ENCODE measurements at regions not wholly inside any gene's neighbourhood (a gene's known extent, or its start where the extent isn't known, plus 50 kb on each side); places are given as distances from the start of the nearest gene placed in this dataset.
"Not testable (repeated sequence)": the region's sequence is repeated elsewhere in the genome, so short reads cannot be mapped to it uniquely, and the experiment has no call there.

DNA sequence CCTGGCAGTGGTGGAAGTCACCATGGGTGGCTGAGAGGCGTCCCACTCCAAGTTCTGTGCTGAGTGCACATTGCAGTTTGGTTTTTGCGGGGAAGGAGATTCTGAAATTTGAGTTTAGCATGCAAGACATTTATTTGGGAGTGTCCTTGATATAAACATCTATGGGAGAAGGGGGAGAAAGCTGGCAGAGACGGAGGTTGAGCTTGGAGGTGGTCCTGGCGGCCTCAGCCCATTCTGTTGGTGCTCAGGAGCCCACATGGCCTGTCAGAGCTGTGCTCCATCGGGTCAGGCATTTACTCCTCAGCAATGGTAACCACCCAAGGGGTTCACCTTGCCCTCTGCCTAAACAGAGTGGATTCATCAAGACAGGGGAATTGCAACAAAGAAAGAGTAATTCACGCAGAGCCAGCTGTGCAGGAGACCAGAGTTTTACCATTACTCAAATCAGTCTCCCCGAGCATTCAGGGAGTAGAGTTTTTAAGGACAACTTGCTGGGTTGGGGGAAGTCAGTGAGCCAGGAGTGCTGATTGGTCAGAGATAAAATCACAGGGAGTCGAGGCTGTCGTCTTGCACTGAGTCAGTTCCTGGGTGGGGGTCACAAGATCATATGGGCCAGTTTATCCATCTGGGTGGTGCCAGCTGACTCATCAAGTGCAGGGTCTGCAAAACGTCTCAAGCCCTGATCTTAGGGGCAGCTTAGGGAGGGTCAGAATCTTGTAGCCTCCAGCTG, 323.3 kb upstream of the TMEM132C start:
- no peak for DNase-seq (ENCODE audit: low spot score)

GRCh38 chr12:127944211-127944899, 322.6 kb upstream of the TMEM132C start:
- DNase-seq (ENCODE audit: low spot score) = no peak

- DNase-seq (ENCODE audit: low spot score) = peak; percentile 50
Measured at GRCh38 chr12:127957001-127957660, 309.8 kb upstream of the TMEM132C start.

GRCh38 chr12:127962303-127962702, 304.7 kb upstream of the TMEM132C start:
- no peak for DNase-seq (ENCODE audit: low spot score)

- DNase-seq (ENCODE audit: low spot score) = no peak
Measured at GRCh38 chr12:127963933-127964332, 303.0 kb upstream of the TMEM132C start.

GRCh38 chr12:127964717-127965116, 302.3 kb upstream of the TMEM132C start:
- no peak for DNase-seq (ENCODE audit: low spot score)

GRCh38 chr12:127966331-127966730, 300.6 kb upstream of the TMEM132C start:
- no peak for DNase-seq (ENCODE audit: low spot score)

DNA sequence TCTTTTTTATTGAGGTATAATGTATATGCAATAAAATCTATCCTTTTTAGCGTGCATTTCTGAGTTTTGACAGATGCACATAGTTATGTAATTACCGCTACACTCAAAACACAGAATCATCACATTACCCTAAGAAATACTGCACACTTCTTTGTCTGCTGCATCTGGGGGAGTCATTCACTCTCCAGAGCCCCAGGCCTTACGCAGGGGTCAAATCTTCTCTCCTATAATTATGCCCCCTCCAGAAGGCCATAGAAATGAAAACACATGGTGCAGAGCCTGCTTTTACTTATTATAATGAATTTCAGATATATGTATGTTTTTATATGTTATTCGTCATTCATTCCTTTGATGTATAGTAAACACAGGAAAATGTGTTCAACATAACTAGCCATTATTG, 296.5 kb upstream of the TMEM132C start:
- no peak for DNase-seq (ENCODE audit: low spot score)

- DNase-seq (ENCODE audit: low spot score) = no peak
Measured at GRCh38 chr12:127980585-127980984, 286.4 kb upstream of the TMEM132C start.

- no peak for DNase-seq (ENCODE audit: low spot score)
Measured at GRCh38 chr12:127981875-127982274, 285.1 kb upstream of the TMEM132C start.

- DNase-seq (ENCODE audit: low spot score) = not testable (repeated sequence)
Measured at GRCh38 chr12:127983213-127983791, 283.7 kb upstream of the TMEM132C start.

DNA sequence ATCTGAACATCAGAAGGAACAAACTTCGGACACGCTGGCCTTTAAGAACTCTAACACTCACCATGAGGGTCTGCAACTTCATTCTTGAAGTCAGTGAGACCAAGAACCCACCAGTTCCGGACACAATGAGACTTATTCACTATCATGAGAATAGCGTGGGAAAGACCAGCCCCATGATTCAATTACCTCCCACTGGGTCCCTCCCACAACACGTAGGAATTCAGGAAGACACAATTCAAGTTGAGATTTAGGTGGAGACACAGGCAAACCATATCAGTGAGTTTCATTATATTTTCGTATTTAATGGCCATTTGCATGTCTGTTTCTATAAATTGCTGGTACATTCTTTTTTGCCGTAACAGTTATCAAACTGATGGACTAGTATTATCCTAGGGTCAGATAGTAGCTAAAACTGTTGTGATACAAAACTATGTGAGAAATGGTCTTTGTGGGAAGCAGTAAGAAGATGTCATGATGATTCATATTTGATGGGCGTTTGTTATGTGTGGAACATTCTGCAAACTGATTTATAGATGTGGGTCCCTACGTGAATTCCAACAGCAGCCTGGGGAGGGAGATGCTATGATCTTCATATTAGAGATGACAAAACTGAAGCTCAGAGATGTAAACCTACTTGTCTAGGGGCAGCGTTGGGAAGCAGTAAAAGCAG, 282.4 kb upstream of the TMEM132C start:
- no peak for DNase-seq (ENCODE audit: low spot score)

DNA sequence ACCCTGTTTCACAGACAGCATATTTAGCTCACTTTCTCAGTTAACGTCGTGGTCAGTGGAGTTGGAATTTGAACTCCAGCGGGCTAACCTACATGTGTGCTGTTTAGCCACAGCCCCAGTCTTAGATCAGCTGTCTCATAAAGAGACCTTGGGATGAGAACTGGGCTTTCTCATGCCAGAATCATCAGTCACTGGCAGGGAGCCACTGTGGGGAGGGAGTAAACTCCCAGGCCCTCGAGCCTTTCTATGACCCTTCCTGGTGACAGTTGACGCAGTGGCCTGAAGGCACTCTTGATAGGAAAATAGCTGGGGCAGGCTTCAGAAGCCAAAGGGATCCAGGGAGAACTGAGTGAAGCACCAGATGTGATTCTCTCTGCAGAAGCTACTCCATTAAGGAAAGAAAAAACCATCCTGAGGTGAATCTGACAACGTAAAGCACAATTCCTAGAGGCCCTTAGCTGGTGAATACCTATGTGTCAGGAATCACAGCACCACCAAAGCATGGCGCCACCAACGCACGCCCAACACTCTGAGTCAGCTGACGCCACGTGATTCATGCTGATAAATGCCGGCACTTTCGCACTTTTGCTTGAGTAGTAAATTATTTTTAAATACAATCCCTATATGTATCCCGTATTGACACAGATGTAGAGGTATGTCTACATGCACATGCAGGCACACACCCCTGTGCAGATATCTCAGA, 279.6 kb upstream of the TMEM132C start:
- DNase-seq (ENCODE audit: low spot score) = peak; percentile 54

- DNase-seq (ENCODE audit: low spot score) = no peak
Measured at GRCh38 chr12:127991485-127991884, 275.5 kb upstream of the TMEM132C start.

DNA sequence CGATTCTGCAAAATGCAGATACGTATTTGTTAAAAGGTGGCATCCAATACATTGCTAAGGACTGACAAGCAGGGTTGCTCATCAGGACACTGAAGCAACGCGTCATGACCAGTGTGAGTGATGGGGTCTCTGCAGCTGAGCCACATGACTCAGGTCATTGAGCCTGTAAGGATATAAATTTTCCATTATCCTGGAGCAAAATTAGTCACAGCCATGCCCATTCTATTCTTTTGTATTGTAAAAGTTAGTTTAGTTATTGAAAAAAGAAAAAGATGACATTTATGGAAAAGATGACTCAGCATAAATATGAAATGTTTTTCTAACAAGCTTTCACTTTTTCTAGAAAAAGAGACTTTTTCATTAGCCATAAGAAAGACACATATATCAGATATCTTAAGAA, 268.0 kb upstream of the TMEM132C start:
- no peak for DNase-seq (ENCODE audit: low spot score)

DNA sequence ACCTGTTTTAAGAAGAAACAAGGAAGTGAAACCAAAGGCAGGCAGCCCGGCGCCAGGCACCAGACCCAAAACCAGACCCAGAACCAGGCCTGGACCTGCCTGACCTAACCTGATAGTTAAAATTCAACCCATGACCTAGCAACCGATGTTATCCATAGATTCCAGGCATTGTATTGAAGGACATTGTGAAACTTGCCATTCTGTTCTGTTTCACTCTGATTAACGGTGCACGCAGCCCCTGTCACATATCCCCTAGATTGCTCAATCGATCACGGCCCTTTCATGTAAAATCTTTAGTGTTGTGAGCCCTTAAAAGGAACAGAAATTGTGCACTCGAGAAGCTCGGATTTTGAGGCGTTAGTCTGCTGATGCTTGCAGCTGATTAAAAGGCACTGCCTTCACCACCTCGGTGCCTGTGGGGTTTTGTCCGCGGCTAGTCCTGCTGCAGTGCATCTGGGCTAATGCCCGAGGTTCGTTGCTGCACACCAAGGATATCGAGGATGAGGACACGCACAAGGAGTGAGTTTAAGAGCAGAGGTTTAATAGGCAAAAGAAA, 262.5 kb upstream of the TMEM132C start:
- no peak for DNase-seq (ENCODE audit: low spot score)

- no peak for DNase-seq (ENCODE audit: low spot score)
Measured at GRCh38 chr12:128007250-128007649, 259.7 kb upstream of the TMEM132C start.

GRCh38 chr12:128008341-128008740, 258.6 kb upstream of the TMEM132C start:
- peak; percentile 23 for DNase-seq (ENCODE audit: low spot score)

- no peak for DNase-seq (ENCODE audit: low spot score)
Measured at GRCh38 chr12:128009108-128009507, 257.9 kb upstream of the TMEM132C start.

DNA sequence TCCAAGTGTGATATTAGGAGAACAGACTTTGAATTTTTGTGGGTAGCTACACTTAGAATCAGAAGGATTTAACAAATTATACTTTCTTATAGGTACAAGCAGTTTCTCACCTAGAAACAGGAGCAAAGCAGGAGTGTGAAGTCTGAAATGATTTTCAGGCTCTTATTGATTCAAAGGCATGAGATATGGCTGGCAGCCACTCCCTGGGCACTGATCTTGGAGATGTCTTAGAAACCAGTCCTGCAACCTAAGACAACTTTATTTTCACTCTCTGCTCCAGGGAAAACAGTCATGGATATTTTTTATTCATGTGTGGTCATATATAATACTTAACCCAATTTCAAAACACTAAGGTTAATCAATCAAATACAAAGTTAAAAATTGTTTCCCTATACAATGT, 254.9 kb upstream of the TMEM132C start:
- no peak for DNase-seq (ENCODE audit: low spot score)

- no peak for DNase-seq (ENCODE audit: low spot score)
Measured at GRCh38 chr12:128015276-128015675, 251.7 kb upstream of the TMEM132C start.

Data from AG08396 (cell line).